Effector memory CD4-positive, alpha-beta T cell (primary cell): ENCODE measurements at regions not wholly inside any gene's neighbourhood (a gene's known extent, or its start where the extent isn't known, plus 50 kb on each side); places are given as distances from the start of the nearest gene placed in this dataset.

Experiments used
- DNase-seq, 3 donors: peaks; one replicate each; pipeline ENCODE4 v3.0.0-alpha.2; 2020
- H3K27ac ChIP-seq: 2 replicates; pipeline ENCODE4 v1.7.0; 2013; ENCODE audit warnings: mild to moderate bottlenecking, low read length, moderate library complexity; ENCODE audit not compliant: insufficient read depth, poor library complexity, severe bottlenecking
- H3K27me3 ChIP-seq: replicated peaks from 2 replicates; pipeline ENCODE4 v1.7.0; 2013; ENCODE audit warnings: mild to moderate bottlenecking, low read length; ENCODE audit not compliant: insufficient read depth, control insufficient read depth, poor library complexity, severe bottlenecking
- H3K36me3 ChIP-seq: 2 replicates; pipeline ENCODE4 v1.7.0; 2013; ENCODE audit warnings: mild to moderate bottlenecking, low read length, moderate library complexity; ENCODE audit not compliant: control insufficient read depth, insufficient read depth
- H3K4me1 ChIP-seq: 2 replicates; pipeline ENCODE4 v1.7.0; 2013; ENCODE audit warnings: low read length, mild to moderate bottlenecking; ENCODE audit not compliant: control insufficient read depth, insufficient read depth, poor library complexity, severe bottlenecking
- H3K4me3 ChIP-seq: 2 replicates; pipeline ENCODE4 v1.7.0; 2013; ENCODE audit warnings: low read length, low read depth, mild to moderate bottlenecking; ENCODE audit not compliant: insufficient read depth, poor library complexity, severe bottlenecking
- H3K9me3 ChIP-seq: 2 replicates; pipeline ENCODE4 v1.7.0; 2013; ENCODE audit warnings: mild to moderate bottlenecking, low read length, moderate library complexity; ENCODE audit not compliant: control insufficient read depth

- Histone ChIP-seq H3K36me3 (no peaks in the 10 kb centered on the region), H3K4me1 (no peaks in the 10 kb centered on the region), H3K27ac (no peak overlapping the region), H3K4me3 (no peak overlapping the region), H3K27me3 (no peaks in the 10 kb centered on the region), H3K9me3 (no peaks in the 10 kb centered on the region)
- DNase-seq = no peak
These were observed 290.0 kb upstream of the GADL1 start for GRCh38 chr3:31184261-31185061.

- no peak overlapping the region for H3K4me3 ChIP-seq
- no peaks in the 10 kb centered on the region for H3K4me1 ChIP-seq
- no peak for DNase-seq
- no peaks in the 10 kb centered on the region for H3K36me3 ChIP-seq
- no peaks in the 10 kb centered on the region for H3K9me3 ChIP-seq
- no peaks in the 10 kb centered on the region for H3K27me3 ChIP-seq
- no peak overlapping the region for H3K27ac ChIP-seq
These were observed 290.5 kb upstream of the GADL1 start for GRCh38 chr3:31185062-31185357.

GRCh38 chr3:31186041-31186440 lies 291.6 kb upstream of the GADL1 start:
- no peak for DNase-seq
- no peaks in the 10 kb centered on the region for H3K9me3 ChIP-seq
- no peak overlapping the region for H3K4me3 ChIP-seq
- no peaks in the 10 kb centered on the region for H3K36me3 ChIP-seq
- H3K4me1 ChIP-seq = no peaks in the 10 kb centered on the region
- H3K27me3 ChIP-seq = no peaks in the 10 kb centered on the region
- no peak overlapping the region for H3K27ac ChIP-seq

- Histone ChIP-seq H3K27ac (no peak overlapping the region), H3K27me3 (no peaks in the 10 kb centered on the region), H3K9me3 (no peaks in the 10 kb centered on the region), H3K36me3 (no peaks in the 10 kb centered on the region), H3K4me1 (no peaks in the 10 kb centered on the region), H3K4me3 (no peak overlapping the region)
- no peak for DNase-seq
These were observed 292.9 kb upstream of the GADL1 start for GRCh38 chr3:31187380-31187779.

- no peak for DNase-seq
- no peak overlapping the region for H3K4me3 ChIP-seq
- H3K36me3 ChIP-seq = no peaks in the 10 kb centered on the region
- no peak overlapping the region for H3K27ac ChIP-seq
- no peaks in the 10 kb centered on the region for H3K27me3 ChIP-seq
- no peaks in the 10 kb centered on the region for H3K4me1 ChIP-seq
- no peaks in the 10 kb centered on the region for H3K9me3 ChIP-seq
These were observed 293.7 kb upstream of the GADL1 start for GRCh38 chr3:31188112-31188511.

- Histone ChIP-seq H3K36me3 (no peaks in the 10 kb centered on the region), H3K4me3 (no peak overlapping the region)
These were observed 294.9 kb upstream of the GADL1 start for GRCh38 chr3:31189330-31189729.

GRCh38 chr3:31189971-31190370 lies 295.5 kb upstream of the GADL1 start:
- no peak overlapping the region for H3K4me3 ChIP-seq
- H3K27ac ChIP-seq = no peak overlapping the region
- H3K27me3 ChIP-seq = no peaks in the 10 kb centered on the region
- no peak for DNase-seq
- H3K36me3 ChIP-seq = no peaks in the 10 kb centered on the region
- no peaks in the 10 kb centered on the region for H3K9me3 ChIP-seq
- no peaks in the 10 kb centered on the region for H3K4me1 ChIP-seq

More at GRCh38 chr3:31189330-31189729, 294.9 kb upstream of the GADL1 start:
- no peak for DNase-seq
- H3K27me3 ChIP-seq = no peaks in the 10 kb centered on the region
- no peaks in the 10 kb centered on the region for H3K4me1 ChIP-seq
- no peak overlapping the region for H3K27ac ChIP-seq
- no peaks in the 10 kb centered on the region for H3K9me3 ChIP-seq

GRCh38 chr3:31191354-31191753 lies 296.9 kb upstream of the GADL1 start:
- Histone ChIP-seq H3K4me3 (no peak overlapping the region), H3K36me3 (no peaks in the 10 kb centered on the region)

GRCh38 chr3:31193429-31193828 lies 299.0 kb upstream of the GADL1 start:
- Histone ChIP-seq H3K4me3 (no peak overlapping the region), H3K4me1 (no peaks in the 10 kb centered on the region), H3K36me3 (no peaks in the 10 kb centered on the region), H3K9me3 (no peaks in the 10 kb centered on the region), H3K27ac (no peak overlapping the region), H3K27me3 (no peaks in the 10 kb centered on the region)
- no peak for DNase-seq

More at GRCh38 chr3:31191354-31191753, 296.9 kb upstream of the GADL1 start:
- Histone ChIP-seq H3K4me1 (no peaks in the 10 kb centered on the region), H3K27ac (no peak overlapping the region), H3K27me3 (no peaks in the 10 kb centered on the region), H3K9me3 (no peaks in the 10 kb centered on the region)
- DNase-seq = no peak

- no peak for DNase-seq
- Histone ChIP-seq H3K4me3 (no peak overlapping the region), H3K27ac (no peak overlapping the region), H3K36me3 (no peaks in the 10 kb centered on the region), H3K4me1 (no peaks in the 10 kb centered on the region), H3K27me3 (no peaks in the 10 kb centered on the region), H3K9me3 (no peaks in the 10 kb centered on the region)
These were observed 299.4 kb upstream of the GADL1 start for GRCh38 chr3:31193871-31194270.
